ENCODE measurements at regions not wholly inside any gene's neighbourhood (a gene's known extent, or its start where the extent isn't known, plus 50 kb on each side); places are given as distances from the start of the nearest gene placed in this dataset.
A peak's percentile ranks its signal among the peaks of the same experiment; 100 is the strongest.

DNA sequence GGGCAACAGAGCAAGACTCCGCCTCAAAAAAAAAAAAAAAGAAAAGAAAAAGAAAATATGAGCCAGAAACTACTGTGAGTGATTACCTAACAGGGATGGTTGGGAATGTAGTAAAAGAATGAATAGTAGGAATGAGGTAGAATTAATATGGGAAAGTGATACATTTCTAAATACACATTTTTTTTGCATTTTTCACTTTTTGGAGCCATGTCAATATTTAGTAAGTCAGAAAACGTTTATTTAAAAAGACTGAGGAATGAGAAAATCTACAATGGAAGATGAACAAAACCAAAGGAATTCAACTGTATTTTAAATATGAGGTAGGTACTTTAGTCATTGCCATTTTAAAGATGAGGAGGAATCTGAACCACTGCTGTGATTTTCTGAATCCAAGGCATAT lies 817.2 kb upstream of the CADM2 start:
- Histone ChIP-seq H3K4me1 (no peaks in the 10 kb centered on the region), H3K4me3 (no peak overlapping the region), H3K27ac (no peak overlapping the region), H3K27me3 (no peaks in the 10 kb centered on the region), H3K36me3 (no peaks in the 10 kb centered on the region), H3K9ac (no peak overlapping the region), H3K9me3 (replicated peaks in 1 of 11) (no peaks in the 10 kb centered on the region), H3K4me2 (no peak overlapping the region), H4K20me1 (no peaks in the 10 kb centered on the region)
- TF ChIP-seq Cebpa-rat (IDR thresholded peaks at IDR 0.05) = no peak

DNA sequence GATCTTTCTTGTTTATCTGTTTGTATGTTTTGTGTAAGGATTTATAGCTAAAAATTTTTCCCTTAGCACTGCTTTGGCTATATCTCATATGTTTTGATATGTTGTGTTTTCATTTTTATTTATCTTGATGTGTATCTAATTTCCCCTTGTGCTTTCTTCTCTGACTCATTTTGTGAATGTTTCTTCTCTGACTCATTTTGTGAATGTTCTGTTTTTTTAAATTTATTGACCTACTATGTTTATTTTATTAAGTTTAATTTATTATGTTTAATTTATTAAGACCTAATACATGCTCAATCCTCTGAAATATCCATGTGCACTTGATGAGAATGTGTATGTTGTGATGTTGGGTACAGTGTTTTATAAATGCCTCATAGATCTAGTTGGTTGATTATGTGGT lies 793.5 kb upstream of the CADM2 start:
- H3K4me2 ChIP-seq = no peak overlapping the region
- no peak for TF ChIP-seq Cebpa-rat (IDR thresholded peaks at IDR 0.05)
- no peak overlapping the region for H3K4me3 ChIP-seq
- H3K27ac ChIP-seq = no peak overlapping the region
- H4K20me1 ChIP-seq = no peaks in the 10 kb centered on the region
- H3K9me3 ChIP-seq (replicated peaks in 1 of 11) = peaks cover 0 to 7% (median 6%) of the 10 kb centered on the region in 11 experiments; a peak in 12 of 22 replicates
- H3K4me1 ChIP-seq = peaks cover 0 to 3% (median 0%) of the 10 kb centered on the region in 10 experiments; a peak in 1 of 20 replicates
- no peaks in the 10 kb centered on the region for H3K27me3 ChIP-seq
- no peaks in the 10 kb centered on the region for H3K36me3 ChIP-seq
- H3K9ac ChIP-seq = no peak overlapping the region

DNA sequence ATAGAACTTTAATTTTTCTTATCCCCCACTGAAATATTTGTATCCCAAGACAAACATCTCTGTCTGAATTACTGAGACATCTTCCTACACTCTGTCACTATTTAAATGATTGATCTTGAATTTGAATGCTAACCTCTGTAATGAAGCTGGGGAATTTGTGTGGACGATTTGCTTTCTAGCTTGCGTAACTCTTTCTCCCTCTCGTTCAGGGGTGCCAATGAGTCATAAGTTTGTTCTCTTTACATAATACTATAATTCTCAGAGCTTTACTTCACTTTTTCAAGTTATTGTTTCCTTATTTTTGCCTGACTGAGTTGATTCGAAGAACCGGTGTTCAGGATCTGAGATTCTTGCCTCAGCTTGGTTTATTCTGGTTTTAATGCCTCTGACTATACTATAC lies 783.3 kb upstream of the CADM2 start:
- peaks cover 0 to 40% (median 0%) of the 10 kb centered on the region in 10 experiments; a peak in 7 of 20 replicates for H3K4me1 ChIP-seq
- peak overlapping the region in 4 of 11 experiments; percentile 37 to 77 (median 49); a peak in 7 of 22 replicates for H3K4me2 ChIP-seq
- no peaks in the 10 kb centered on the region for H3K36me3 ChIP-seq
- peaks cover 0 to 22% (median 0%) of the 10 kb centered on the region in 11 experiments; a peak in 7 of 22 replicates for H3K9me3 ChIP-seq (replicated peaks in 1 of 11)
- H3K4me3 ChIP-seq = no peak overlapping the region
- peak overlapping the region in 4 of 11 experiments; percentile 21 to 72 (median 42); a peak in 6 of 22 replicates for H3K27ac ChIP-seq
- no peaks in the 10 kb centered on the region for H4K20me1 ChIP-seq
- H3K27me3 ChIP-seq = no peaks in the 10 kb centered on the region
- TF ChIP-seq Cebpa-rat (IDR thresholded peaks at IDR 0.05) = peak in 3 of 11 experiments; percentile 21 to 71 (median 31); a peak in 2 of 22 replicates
- H3K9ac ChIP-seq = peak overlapping the region in 1 of 11 experiments; percentile 21; a peak in 1 of 22 replicates

DNA sequence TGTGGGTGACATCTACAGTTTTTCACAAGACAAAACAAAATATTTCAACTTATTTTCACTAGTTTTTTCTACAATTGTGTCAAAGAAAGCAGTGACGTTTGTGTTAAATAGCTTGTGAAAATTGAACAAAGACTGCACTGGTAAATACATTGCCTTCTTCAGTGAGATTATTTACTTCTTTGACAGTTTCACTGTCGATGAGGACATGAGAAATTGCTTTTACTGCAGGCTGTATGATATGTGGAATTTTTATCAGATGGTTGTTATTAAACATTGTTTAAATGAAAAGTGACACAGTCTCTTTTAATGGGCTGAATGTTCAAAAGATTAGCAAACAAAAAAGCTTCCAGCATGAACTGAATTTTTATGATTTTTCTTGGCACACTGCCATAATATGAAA lies 773.9 kb upstream of the CADM2 start:
- 0 out of 22 replicates have a peak, but pooled peaks cover 0 to 5% (median 0%) of the 10 kb centered on the region in 11 experiments for H3K9me3 ChIP-seq (replicated peaks in 1 of 11)
- H4K20me1 ChIP-seq = no peaks in the 10 kb centered on the region
- H3K4me3 ChIP-seq = no peak overlapping the region
- H3K27me3 ChIP-seq = no peaks in the 10 kb centered on the region
- no peak overlapping the region for H3K27ac ChIP-seq
- no peaks in the 10 kb centered on the region for H3K36me3 ChIP-seq
- H3K4me1 ChIP-seq = peaks cover 0 to 8% (median 0%) of the 10 kb centered on the region in 10 experiments; a peak in 1 of 20 replicates
- no peak overlapping the region for H3K4me2 ChIP-seq
- no peak for TF ChIP-seq Cebpa-rat (IDR thresholded peaks at IDR 0.05)
- no peak overlapping the region for H3K9ac ChIP-seq

DNA sequence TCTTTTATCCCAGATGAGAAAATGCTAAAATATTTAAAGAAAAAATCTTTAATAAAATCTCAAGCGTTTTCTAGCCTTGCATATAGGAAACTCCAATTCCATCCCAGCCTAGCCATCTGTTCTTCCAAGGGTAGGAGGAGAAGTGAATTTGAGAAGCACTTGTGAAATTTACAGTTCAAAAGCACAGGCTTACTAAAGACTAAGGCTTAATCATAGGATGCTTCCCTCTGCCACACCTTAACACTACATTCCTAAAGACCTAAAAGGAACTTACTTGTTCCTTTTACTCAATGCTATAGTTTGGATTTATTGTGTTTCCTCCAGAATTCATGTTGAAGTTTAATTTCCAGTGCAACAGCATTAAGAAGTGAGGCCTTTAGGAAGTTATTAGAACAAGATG lies 764.8 kb upstream of the CADM2 start:
- H3K27ac ChIP-seq = no peak overlapping the region
- H4K20me1 ChIP-seq = no peaks in the 10 kb centered on the region
- no peaks in the 10 kb centered on the region for H3K4me1 ChIP-seq
- H3K36me3 ChIP-seq = no peaks in the 10 kb centered on the region
- H3K4me2 ChIP-seq = no peak overlapping the region
- H3K27me3 ChIP-seq = no peaks in the 10 kb centered on the region
- peaks cover 0 to 28% (median 5%) of the 10 kb centered on the region in 11 experiments; a peak in 8 of 22 replicates for H3K9me3 ChIP-seq (replicated peaks in 1 of 11)
- no peak for TF ChIP-seq Cebpa-rat (IDR thresholded peaks at IDR 0.05)
- H3K9ac ChIP-seq = no peak overlapping the region
- H3K4me3 ChIP-seq = no peak overlapping the region

DNA sequence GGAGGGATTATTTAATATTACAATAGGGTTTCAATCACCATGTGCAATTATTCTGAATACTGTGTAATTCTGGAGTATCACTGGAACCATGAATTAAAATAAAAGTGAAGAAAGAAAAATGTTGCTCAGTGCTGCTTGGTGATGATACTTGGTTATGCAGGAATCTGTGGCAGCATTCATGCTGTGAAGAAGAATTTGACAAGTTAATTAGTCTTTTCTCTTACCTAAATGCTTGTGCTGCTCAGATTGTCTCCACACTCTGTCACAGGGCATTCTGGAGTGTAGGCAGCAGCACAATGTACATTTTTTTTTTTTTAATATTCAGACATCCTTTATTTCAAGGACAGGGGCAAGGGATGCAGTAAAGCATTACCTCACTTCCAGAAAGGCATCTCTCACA lies 749.3 kb upstream of the CADM2 start:
- Histone ChIP-seq H3K4me3 (no peak overlapping the region), H3K4me2 (no peak overlapping the region), H3K9ac (no peak overlapping the region), H4K20me1 (no peaks in the 10 kb centered on the region), H3K4me1 (peaks cover 0 to 12% (median 0%) of the 10 kb centered on the region in 10 experiments; a peak in 5 of 20 replicates), H3K9me3 (replicated peaks in 1 of 11) (peaks cover 0 to 4% (median 0%) of the 10 kb centered on the region in 11 experiments; a peak in 1 of 22 replicates), H3K36me3 (no peaks in the 10 kb centered on the region), H3K27ac (no peak overlapping the region), H3K27me3 (no peaks in the 10 kb centered on the region)
- TF ChIP-seq Cebpa-rat (IDR thresholded peaks at IDR 0.05) = no peak

DNA sequence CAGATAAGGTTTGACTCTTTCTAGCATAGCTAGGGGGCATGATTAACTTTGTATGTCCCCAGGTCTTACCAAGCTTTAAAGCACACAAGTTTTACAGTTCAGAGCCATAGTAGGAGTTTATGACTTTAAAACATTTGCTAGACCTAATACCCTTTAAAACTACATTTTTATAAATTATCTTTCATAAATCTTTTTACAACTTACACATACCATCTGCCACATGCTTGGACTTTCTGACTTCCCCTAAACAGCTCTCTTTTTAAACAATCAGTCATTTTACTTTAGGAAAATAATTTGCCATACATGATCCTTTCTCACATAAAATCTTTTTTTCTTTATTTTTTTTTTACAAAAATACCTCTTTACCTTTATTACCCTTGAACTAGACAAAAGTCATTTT lies 735.3 kb upstream of the CADM2 start:
- H3K9ac ChIP-seq = no peak overlapping the region
- H4K20me1 ChIP-seq = no peaks in the 10 kb centered on the region
- H3K4me1 ChIP-seq = no peaks in the 10 kb centered on the region
- H3K9me3 ChIP-seq (replicated peaks in 1 of 11) = peaks cover 32 to 50% (median 39%) of the 10 kb centered on the region in 11 experiments
- H3K36me3 ChIP-seq = no peaks in the 10 kb centered on the region
- H3K27ac ChIP-seq = no peak overlapping the region
- no peaks in the 10 kb centered on the region for H3K27me3 ChIP-seq
- no peak overlapping the region for H3K4me3 ChIP-seq
- no peak overlapping the region for H3K4me2 ChIP-seq
- TF ChIP-seq Cebpa-rat (IDR thresholded peaks at IDR 0.05) = no peak

DNA sequence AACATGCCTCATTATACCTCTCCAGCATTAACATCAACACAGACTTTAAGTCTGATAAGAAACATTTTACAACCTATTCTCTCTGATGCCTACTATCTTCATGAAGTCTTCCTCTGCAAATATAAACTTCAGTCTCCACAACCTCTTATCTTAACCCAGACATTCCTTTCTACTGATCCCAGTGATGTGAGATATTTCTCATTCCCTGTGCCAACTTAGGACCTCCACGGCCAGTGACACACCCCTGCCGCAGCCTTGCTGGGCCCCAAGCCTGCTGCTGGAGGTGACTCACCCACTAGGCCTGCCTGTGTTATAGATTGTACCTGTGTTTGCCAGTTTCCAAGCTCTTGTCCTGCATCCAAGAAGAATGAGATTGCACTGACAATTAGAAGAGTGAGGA lies 734.5 kb upstream of the CADM2 start:
- no peak overlapping the region for H3K4me2 ChIP-seq
- no peaks in the 10 kb centered on the region for H3K27me3 ChIP-seq
- no peaks in the 10 kb centered on the region for H3K4me1 ChIP-seq
- H3K9me3 ChIP-seq (replicated peaks in 1 of 11) = peaks cover 32 to 50% (median 39%) of the 10 kb centered on the region in 11 experiments
- no peaks in the 10 kb centered on the region for H3K36me3 ChIP-seq
- H3K4me3 ChIP-seq = no peak overlapping the region
- no peak overlapping the region for H3K9ac ChIP-seq
- no peak overlapping the region for H3K27ac ChIP-seq
- H4K20me1 ChIP-seq = no peaks in the 10 kb centered on the region
- TF ChIP-seq Cebpa-rat (IDR thresholded peaks at IDR 0.05) = no peak

DNA sequence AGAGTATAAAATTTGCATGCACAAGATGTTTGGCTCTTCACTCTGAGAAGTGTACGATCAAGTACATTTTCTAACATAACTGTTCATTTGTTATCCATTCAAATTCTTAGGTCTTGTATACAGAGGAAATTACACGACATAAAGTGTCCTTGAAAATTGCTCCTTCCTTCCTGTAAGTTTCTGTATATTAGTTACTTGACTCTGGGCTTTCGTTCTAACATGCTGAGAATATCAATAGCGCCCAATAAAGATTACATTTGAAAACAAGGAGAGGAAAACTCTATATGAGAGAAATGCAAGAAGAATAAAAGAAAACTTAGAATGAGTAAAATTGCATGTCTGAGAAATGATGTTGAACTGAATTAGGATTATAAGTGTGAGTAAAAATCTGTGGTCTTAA lies 722.5 kb upstream of the CADM2 start:
- no peaks in the 10 kb centered on the region for H3K4me1 ChIP-seq
- no peak overlapping the region for H3K4me3 ChIP-seq
- TF ChIP-seq Cebpa-rat (IDR thresholded peaks at IDR 0.05) = no peak
- H3K36me3 ChIP-seq = no peaks in the 10 kb centered on the region
- H4K20me1 ChIP-seq = no peaks in the 10 kb centered on the region
- H3K9me3 ChIP-seq (replicated peaks in 1 of 11) = peaks cover 0 to 5% (median 0%) of the 10 kb centered on the region in 11 experiments; a peak in 1 of 22 replicates
- no peak overlapping the region for H3K9ac ChIP-seq
- no peak overlapping the region for H3K4me2 ChIP-seq
- no peak overlapping the region for H3K27ac ChIP-seq
- no peaks in the 10 kb centered on the region for H3K27me3 ChIP-seq

DNA sequence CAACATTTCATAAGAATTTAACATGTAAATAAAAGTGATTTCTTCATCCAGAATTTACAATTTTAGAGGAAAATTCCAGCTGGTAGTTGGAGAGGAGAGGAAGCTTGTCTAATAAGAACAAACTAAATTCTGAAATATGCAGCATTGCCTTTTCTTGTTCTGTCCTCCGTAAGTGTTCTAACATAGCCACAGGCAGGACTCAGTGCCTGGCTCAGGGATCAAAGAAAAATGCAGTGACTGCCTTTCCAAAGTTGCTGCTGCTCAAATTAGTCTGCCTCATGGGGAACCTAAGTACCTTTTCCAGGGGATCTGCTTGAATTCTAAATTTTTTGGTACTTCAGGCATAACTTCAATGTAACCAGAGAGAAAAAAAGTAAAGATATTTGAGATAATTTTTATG lies 713.0 kb upstream of the CADM2 start:
- Histone ChIP-seq H3K36me3 (no peaks in the 10 kb centered on the region), H3K9me3 (replicated peaks in 1 of 11) (no peaks in the 10 kb centered on the region; a peak in 1 of 22 replicates), H3K4me1 (no peaks in the 10 kb centered on the region), H3K4me3 (no peak overlapping the region), H3K9ac (no peak overlapping the region), H3K27ac (no peak overlapping the region), H3K27me3 (no peaks in the 10 kb centered on the region), H3K4me2 (no peak overlapping the region), H4K20me1 (no peaks in the 10 kb centered on the region)
- no peak for TF ChIP-seq Cebpa-rat (IDR thresholded peaks at IDR 0.05)

Data from BLaER1 treated with 17β-estradiol and CSF1 and Interleukin-3, amounts not matched to agents 10 nM and 100 nM (cell line).